T-helper 2 cell (primary cell): ENCODE measurements at regions not wholly inside any gene's neighbourhood (a gene's known extent, or its start where the extent isn't known, plus 50 kb on each side); places are given as distances from the start of the nearest gene placed in this dataset.

Experiments used
- DNase-seq, 5 experiments: peaks; one replicate each; pipeline versions ENCODE4 v3.0.0 to v3.0.0-alpha.2; 2012 to 2022

- DNase-seq: no peak
These were observed 152.1 kb downstream of the KCTD15 start for GRCh38 chr19:33948651-33949335.

DNA sequence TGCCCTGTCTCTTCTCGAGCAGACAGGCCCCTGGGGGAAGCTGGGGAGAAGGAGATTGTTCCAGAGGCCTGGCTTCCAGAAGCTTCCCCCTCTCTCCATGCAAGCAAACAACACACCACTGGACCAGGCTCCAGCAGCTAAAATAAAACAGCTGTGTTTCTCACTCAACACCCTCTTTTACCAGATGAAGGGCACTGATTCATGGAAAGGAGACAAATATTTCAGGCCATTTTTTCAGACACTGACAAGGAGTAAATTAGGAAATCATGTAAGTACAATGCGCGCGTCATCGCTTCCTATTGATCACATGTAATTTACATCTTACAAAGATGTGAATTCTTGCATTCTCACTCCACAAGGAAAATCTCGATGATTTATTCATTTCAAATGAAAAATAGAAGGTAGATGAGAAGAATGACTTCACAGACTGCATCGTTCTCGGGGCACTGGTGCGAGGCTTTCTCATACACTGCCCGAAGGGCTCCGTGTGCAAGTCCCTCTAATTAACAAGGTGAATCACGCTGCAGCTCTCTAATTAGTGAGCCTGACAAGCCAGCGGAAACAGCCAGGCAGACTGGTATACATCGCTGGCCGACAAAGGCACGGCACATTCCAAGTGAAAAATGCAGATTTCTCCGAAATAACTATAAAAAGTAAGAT, 153.6 kb downstream of the KCTD15 start:
- no peak for DNase-seq

DNA sequence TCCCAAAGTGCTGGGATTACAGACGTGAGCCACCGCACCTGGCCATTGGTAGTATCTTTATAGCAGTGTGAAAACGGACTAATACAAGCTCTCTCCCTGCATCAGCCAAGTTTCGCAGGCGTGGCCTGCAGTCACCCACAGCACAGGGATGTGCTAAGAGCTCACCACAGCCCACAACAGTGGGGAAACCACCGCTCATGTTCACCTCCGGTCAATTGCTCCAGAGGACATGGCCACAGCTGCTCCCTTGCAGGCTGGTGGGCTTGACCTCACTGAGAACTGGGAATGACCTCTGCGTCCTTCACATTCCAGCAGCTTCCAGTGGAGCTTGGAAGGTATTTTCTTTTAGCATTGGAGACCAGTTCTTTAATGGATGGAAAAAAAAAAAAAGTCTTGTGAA, 156.4 kb downstream of the KCTD15 start:
- DNase-seq: no peak

DNA sequence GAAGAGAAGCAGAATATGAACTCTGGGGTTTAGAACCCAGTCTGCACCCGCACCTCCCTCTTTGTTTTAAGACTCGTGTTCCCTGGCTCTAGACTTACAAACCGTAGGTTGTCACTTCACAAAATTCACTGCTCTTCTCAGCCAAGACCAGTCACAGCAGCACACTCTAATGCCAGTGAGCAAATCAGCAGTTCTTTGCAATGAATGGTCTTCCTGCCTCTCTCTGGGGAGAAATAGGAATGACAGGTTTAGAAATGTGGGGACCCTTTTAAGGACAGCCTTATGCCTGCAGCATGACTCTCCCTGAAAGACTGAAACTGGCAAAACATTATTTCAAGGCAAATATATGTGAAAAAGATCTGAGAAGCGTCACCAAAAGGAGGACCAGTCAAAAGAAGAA, 156.9 kb downstream of the KCTD15 start:
- DNase-seq: no peak

DNA sequence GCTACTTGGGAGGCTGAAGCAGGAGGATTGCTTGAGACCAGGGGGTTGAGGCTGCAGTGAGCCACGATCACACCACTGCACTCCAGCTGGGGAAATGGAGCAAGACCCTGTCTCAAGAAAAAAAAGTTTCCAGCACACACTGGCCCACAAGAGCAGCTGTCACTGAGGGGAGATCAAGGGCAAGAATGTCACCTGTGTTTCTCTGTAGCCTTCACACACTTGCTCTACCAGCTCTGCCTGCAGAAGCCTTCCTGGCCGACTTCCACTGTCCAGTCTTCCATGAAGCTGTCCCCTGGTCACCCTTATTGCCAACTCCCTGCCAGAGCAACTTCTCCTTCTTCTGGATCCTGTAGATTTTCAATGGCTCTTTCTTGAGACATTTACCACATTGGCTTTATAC, 158.0 kb downstream of the KCTD15 start:
- DNase-seq: no peak

- DNase-seq: no peak
These were observed 160.3 kb downstream of the KCTD15 start for GRCh38 chr19:33956941-33957340.

DNA sequence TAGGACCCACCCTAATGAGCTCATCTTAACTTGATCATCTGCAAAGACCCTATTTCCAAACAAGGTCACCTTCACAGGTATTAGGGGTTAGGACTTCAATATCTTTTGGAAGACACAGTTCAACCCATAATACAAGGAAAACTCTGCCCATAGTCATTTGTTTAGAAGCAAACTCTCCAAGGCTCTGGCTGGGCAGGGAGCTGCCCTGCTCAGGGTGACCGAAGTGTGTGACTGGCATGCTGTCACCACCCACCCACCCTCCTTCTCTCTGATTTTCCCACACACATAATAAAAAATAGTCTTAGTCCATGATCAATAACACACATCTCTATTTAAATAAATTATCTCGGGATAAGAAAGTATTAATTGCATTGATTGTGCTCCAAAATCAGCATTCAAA, 161.1 kb downstream of the KCTD15 start:
- DNase-seq: no peak

DNA sequence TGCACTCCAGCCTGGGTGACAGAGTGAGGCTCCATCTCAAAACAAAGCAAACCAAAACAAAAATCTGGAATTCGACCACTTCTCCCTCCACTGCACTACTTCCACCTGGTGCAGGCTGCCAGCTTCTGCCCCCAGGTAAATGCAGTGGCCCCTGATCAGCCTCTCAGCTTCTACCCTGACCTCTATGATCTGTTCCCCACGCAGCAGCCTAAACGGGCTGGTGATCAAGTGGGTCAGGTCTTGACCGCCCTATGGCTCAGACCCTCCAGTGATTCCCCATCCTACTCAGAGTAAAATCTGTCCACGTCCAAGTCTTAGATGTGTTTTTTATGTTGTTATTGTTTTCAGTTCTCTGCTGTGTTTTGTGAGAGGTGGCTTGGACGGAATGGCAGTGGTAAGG, 163.9 kb downstream of the KCTD15 start:
- no peak for DNase-seq

DNA sequence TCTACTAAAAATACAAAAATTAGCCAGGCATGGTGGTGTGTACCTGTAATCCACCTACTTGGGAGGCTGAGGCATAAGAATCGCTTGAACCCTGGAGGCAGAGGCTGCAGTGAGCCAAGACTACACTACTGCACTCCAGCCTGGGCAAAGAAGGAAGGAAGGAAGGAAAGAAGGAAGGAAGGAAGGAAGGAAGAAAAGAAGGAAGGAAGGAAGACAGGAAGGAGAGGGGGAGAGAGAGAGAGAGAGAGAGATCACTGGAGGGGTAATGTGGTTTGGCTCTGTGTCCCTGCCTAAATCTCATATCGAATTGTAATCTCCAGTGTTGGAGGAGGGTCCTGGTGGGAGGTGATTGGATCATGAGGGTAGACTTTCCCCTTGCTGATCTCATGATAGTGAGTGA, 165.5 kb downstream of the KCTD15 start:
- no peak for DNase-seq

DNA sequence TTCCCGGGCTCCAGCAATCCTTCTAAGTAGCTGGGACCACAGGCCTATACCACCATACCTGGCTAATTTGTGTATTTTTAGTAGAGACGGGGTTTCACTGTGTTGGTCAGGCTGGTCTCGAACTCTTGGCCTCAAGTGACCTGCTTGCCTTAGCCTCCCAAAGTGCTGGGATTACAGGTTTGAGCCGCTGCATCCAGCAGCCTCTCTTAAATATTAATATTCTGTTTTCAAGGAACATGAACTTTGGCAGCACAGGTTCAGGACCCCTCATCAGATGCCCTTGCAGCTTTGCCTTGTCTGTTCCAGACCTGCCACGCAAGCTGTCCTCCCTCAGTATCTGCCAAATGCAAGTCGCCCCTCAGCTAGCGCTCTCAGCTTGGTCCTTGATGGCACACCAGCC, 166.8 kb downstream of the KCTD15 start:
- DNase-seq: no peak

DNA sequence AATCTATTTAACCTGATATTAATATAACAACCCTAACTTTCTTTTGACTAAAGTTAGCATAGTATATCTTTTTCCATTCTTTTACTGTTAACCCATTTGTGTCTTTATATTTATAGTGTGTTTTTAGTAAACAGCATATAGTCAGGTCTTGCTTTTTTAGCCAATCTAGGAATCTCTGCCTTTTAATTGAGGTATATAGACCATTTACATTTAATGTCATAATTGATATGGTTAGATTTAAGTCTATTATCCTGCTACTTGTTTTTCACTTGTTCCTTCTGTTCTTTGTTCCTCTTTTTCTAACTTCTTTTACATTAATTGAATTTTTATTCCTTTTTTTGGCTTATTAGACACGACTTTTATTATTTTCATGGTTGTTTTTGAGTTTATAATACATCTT, 174.4 kb downstream of the KCTD15 start:
- DNase-seq: no peak

GRCh38 chr19:33977756-33978685, 181.4 kb downstream of the KCTD15 start:
- no peak for DNase-seq

DNA sequence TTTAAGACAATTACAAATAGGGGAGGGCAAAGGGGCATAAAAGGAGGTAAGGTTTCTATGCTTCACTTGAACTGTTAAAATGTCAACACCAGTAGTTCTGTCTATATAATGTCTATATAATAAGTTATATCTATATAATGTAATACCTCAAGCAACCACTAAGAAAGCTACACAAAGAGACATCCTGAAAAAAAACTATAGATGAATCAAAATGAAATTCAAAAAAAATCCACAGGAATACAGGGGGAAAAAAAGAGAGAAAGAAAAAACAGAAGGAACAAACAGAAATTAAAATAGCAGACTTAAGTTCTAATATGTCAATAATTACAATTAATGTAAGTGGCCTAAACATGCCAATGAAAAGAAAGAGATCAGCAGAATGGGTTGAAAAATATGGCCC, 186.0 kb downstream of the KCTD15 start:
- DNase-seq: no peak

DNA sequence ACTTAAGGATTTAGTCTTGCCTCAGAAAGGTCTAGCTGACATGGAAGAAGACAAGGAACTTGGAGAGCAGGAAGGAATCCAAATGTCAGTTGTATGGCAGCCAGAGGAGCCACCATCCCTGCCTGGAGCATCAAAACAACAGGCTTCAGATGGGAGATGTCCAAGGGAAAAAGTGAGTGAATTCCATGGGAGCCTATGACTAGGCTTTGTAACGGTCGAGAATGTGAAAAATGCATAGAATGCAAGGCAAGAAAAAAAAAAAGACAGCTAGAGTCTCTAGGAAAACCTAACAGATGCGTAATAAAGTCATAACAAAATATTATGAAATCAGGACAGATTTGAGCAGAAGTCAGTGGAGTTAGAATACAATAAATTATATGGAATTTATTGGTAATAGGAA, 183.7 kb upstream of the LSM14A start:
- no peak for DNase-seq

DNA sequence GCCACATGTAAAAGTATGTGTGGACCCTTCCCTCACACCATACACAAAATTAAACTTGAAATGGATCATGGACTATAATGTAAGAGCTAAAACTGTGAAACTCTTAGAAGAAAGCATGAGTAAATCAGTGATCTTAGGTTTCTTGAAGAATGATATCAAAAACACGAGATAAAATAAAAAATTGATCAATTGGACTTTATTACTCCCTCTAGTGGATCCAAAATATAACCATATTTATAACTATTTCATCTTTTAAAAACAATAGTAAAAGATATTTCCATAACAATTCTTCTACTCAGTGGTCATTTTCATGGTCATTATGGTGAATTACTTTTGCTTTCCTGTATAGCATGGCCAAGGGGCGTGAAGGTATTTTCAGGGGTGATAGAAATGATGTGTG, 174.6 kb upstream of the LSM14A start:
- DNase-seq: no peak

- DNase-seq: no peak
These were observed 174.0 kb upstream of the LSM14A start for GRCh38 chr19:33998302-33998701.

GRCh38 chr19:33998739-33999345, 173.5 kb upstream of the LSM14A start:
- no peak for DNase-seq

DNA sequence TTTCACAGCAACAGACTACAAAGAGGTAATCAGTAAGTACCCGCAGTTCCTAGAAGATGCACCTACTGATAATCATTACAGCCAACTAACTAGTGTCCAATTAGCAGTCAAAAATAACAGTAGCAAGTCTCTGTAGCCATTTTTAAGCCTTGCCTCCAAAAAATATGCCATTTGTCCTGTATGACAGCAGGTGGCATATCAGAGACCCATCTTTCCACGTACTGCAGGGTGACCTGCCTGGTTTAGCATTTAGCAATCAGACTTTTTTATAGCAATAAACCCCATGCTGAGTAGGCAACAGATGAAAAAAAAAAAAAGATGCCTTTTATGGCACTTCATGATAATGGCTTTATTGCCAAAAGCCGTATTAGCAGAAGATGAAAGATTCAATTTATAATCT, 155.3 kb upstream of the LSM14A start:
- DNase-seq: no peak

GRCh38 chr19:34017601-34018000, 154.7 kb upstream of the LSM14A start:
- DNase-seq: no peak

GRCh38 chr19:34018546-34018945, 153.8 kb upstream of the LSM14A start:
- DNase-seq: no peak

GRCh38 chr19:34023381-34023780, 148.9 kb upstream of the LSM14A start:
- no peak for DNase-seq

GRCh38 chr19:34033880-34034279, 138.4 kb upstream of the LSM14A start:
- DNase-seq: no peak

- no peak for DNase-seq
These were observed 137.9 kb upstream of the LSM14A start for GRCh38 chr19:34034318-34034846.
